HEK293T (cell line): ENCODE measurements at regions not wholly inside any gene's neighbourhood (a gene's known extent, or its start where the extent isn't known, plus 50 kb on each side); places are given as distances from the start of the nearest gene placed in this dataset.

ENCODE experiments used
- BHLHE40 ChIP-seq: fragments of 450-650 bp; IDR thresholded peaks from 2 replicates; pipeline ENCODE4 v1.6.1; 2016; ENCODE audit warnings: mild to moderate bottlenecking, moderate library complexity, borderline replicate concordance
- FOXM1 ChIP-seq: fragments of 450-650 bp; IDR thresholded peaks from 2 replicates; pipeline ENCODE4 v1.6.1; 2017; ENCODE audit warnings: mild to moderate bottlenecking, borderline replicate concordance
- HDGF ChIP-seq: fragments of 450-650 bp; IDR thresholded peaks from 2 replicates; pipeline ENCODE4 v1.6.1; 2017; ENCODE audit warnings: antibody characterized with exemption, borderline replicate concordance
- L3MBTL2 ChIP-seq: fragments of 450-650 bp; conservative IDR thresholded peaks from 2 replicates; pipeline ENCODE4 v1.6.1; 2016; ENCODE audit warnings: mild to moderate bottlenecking
- SP1 ChIP-seq: fragments of 450-650 bp; IDR thresholded peaks from 2 replicates; pipeline ENCODE4 v1.6.1; 2017
- TF ChIP-seq, protein P1 (sequence below): fragments of 450-650 bp; IDR thresholded peaks from 2 replicates; pipeline ENCODE4 v1.6.1; 2016

- TF ChIP-seq, protein P1, sequence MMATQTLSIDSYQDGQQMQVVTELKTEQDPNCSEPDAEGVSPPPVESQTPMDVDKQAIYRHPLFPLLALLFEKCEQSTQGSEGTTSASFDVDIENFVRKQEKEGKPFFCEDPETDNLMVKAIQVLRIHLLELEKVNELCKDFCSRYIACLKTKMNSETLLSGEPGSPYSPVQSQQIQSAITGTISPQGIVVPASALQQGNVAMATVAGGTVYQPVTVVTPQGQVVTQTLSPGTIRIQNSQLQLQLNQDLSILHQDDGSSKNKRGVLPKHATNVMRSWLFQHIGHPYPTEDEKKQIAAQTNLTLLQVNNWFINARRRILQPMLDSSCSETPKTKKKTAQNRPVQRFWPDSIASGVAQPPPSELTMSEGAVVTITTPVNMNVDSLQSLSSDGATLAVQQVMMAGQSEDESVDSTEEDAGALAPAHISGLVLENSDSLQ = no peak
- TF ChIP-seq BHLHE40 = no peak
- no peak for TF ChIP-seq SP1
- TF ChIP-seq L3MBTL2 = no peak
- no peak for TF ChIP-seq FOXM1
- TF ChIP-seq HDGF = no peak
Measured at GRCh38 chr2:44055664-44056063, 59.9 kb upstream of the LRPPRC start.
